HepG2 (cell line): ENCODE measurements at regions not wholly inside any gene's neighbourhood (a gene's known extent, or its start where the extent isn't known, plus 50 kb on each side); places are given as distances from the start of the nearest gene placed in this dataset.

Source experiments
- ATAC-seq: fragments of 200-7000 bp; cut with Tn5 transposase; 3 replicates; pipeline ENCODE4 v1.9.1; 2020; ENCODE audit warnings: mild to moderate bottlenecking, moderate library complexity
- BruUV-seq: library from RNA; stranded (reverse); fragments of 400-500 nt; replicated peaks from 2 replicates; lab custom pipeline; 2021; lab: Mats Ljungman, UMichigan
- CTCF ChIA-PET: fragments of 300-600 bp; formaldehyde crosslinking; extraction: SDS; loops from one replicate; lab custom pipeline; 2021; ENCODE audit warnings: low total read pairs, inconsistent platforms, low intra/inter-chr PET ratio; lab: Yijun Ruan, JAX
- POLR2A ChIA-PET: fragments of 350-600 bp; sonication (Branson Sonifier 250); formaldehyde crosslinking; loops from one replicate; lab custom pipeline; 2020; ENCODE audit warnings: antibody characterized with exemption, inconsistent platforms; lab: Yijun Ruan, JAX
- DNase-seq: peaks from one replicate; pipeline ENCODE4 v3.0.0-alpha.2; 2015; ENCODE audit warnings: low spot score
- FAIRE-seq: peaks from 3 replicates; lab custom pipeline; 2011; peaks lifted over from hg19 to GRCh38; lab: Jason Lieb, UNC
- H2AFZ ChIP-seq: one replicate; pipeline ENCODE4 v1.6.1; 2011; ENCODE audit warnings: low read length, inconsistent platforms
- H3K27ac ChIP-seq: fragments of 300-600 bp; 3 replicates; pipeline ENCODE4 v1.8.0; 2011; ENCODE audit warnings: mixed run types, mild to moderate bottlenecking, mixed read lengths, low read length, inconsistent platforms; ENCODE audit not compliant: insufficient read depth; ENCODE audit errors: extremely low read length
- H3K27me3 ChIP-seq, 2 experiments: fragments of 200-600 bp in 1 of 2; 2 replicates in 1 of 2; 3 replicates in 1 of 2; pipeline versions ENCODE4 v1.6.0 to v1.8.0; 2011; ENCODE audit warnings: low read length in 2 of 2, mild to moderate bottlenecking in 2 of 2, moderate library complexity in 2 of 2, inconsistent platforms in 1 of 2; ENCODE audit not compliant: insufficient read depth in 2 of 2, control insufficient read depth in 1 of 2
- H3K36me3 ChIP-seq, 2 experiments: fragments of 200-600 bp in 1 of 2; replicated peaks in 1 of 2; 2 replicates in 1 of 2; 3 replicates in 1 of 2; pipeline versions ENCODE4 v1.5.1 to v1.8.0; 2011; ENCODE audit warnings: low read length in 2 of 2, inconsistent platforms in 1 of 2; ENCODE audit not compliant: insufficient read depth in 2 of 2, control insufficient read depth in 1 of 2
- H3K4me1 ChIP-seq: 2 replicates; pipeline ENCODE4 v1.5.1; 2012; ENCODE audit warnings: low read length, inconsistent platforms; ENCODE audit not compliant: insufficient read depth
- H3K4me2 ChIP-seq: 2 replicates; pipeline ENCODE4 v1.6.0; 2011; ENCODE audit warnings: low read depth, low read length, inconsistent platforms
- H3K4me3 ChIP-seq, 3 experiments: fragments of 200-600 bp in 1 of 3; sonication (generic), shearing (Covaris generic) in 1 of 3; replicated peaks in 1 of 3; 2 replicates each; pipeline ENCODE4 v1.5.1; 2011 to 2016; ENCODE audit warnings: low read length in 3 of 3, inconsistent platforms in 2 of 3, low read depth in 2 of 3, mild to moderate bottlenecking in 2 of 3, control low read depth in 1 of 3, mixed read lengths in 1 of 3; ENCODE audit not compliant: insufficient read depth in 1 of 3
- H3K79me2 ChIP-seq: one replicate; pipeline ENCODE4 v1.6.1; 2011; ENCODE audit warnings: low read length, inconsistent platforms; ENCODE audit not compliant: insufficient read depth
- H3K9ac ChIP-seq: 2 replicates; pipeline ENCODE4 v1.6.0; 2011; ENCODE audit warnings: mild to moderate bottlenecking, low read depth, low read length, inconsistent platforms; ENCODE audit not compliant: insufficient read depth
- H3K9me3 ChIP-seq: 2 replicates; pipeline ENCODE4 v1.5.1; 2012; ENCODE audit warnings: mild to moderate bottlenecking, low read length
- H4K20me1 ChIP-seq: 2 replicates; pipeline ENCODE4 v1.6.0; 2011; ENCODE audit warnings: inconsistent platforms, mild to moderate bottlenecking, low read length, moderate library complexity; ENCODE audit not compliant: insufficient read depth
- TBX3 ChIP-seq: fragments of 450-650 bp; IDR thresholded peaks from 2 replicates; pipeline ENCODE4 v1.6.1; 2017; ENCODE audit warnings: antibody characterized with exemption, mild to moderate bottlenecking, inconsistent platforms, borderline replicate concordance
- TIGD3 ChIP-seq: sonication (generic); formaldehyde crosslinking; IDR thresholded peaks from 2 replicates; pipeline ENCODE4 v1.5.1; 2020; ENCODE audit warnings: mild to moderate bottlenecking, missing genetic modification reagents, borderline replicate concordance
- ZBTB1 ChIP-seq: sonication (generic); formaldehyde crosslinking; IDR thresholded peaks from 2 replicates; pipeline ENCODE4 v1.4.0; 2020; ENCODE audit warnings: missing genetic modification reagents, borderline replicate concordance
- ZBTB4 ChIP-seq: sonication (generic); formaldehyde crosslinking; IDR thresholded peaks from 2 replicates; pipeline ENCODE4 v1.4.0; 2020; ENCODE audit warnings: missing genetic modification reagents, mild to moderate bottlenecking, borderline replicate concordance
- WGBS: methylation state at CpG from one replicate; pipeline ENCODE4 v1.1.6; 2017; ENCODE audit warnings: low lambda C conversion rate; 5-methylcytosine and 5-hydroxymethylcytosine counted together
- in situ Hi-C: cut with HindIII; loops from 2 replicates; pipeline ENCODE4 v1.10.0; 2017; ENCODE audit warnings: low pct_unique_long_range_greater_than_20kb; ENCODE audit not compliant: extremely low pct_ligation_motif_present
- intact Hi-C: fragments of 100-400 bp; cut with micrococcal nuclease; formaldehyde crosslinking; loops from one replicate; pipeline ENCODE4 v1.10.0; 2022; ENCODE audit not compliant: unreplicated experiment

DNA sequence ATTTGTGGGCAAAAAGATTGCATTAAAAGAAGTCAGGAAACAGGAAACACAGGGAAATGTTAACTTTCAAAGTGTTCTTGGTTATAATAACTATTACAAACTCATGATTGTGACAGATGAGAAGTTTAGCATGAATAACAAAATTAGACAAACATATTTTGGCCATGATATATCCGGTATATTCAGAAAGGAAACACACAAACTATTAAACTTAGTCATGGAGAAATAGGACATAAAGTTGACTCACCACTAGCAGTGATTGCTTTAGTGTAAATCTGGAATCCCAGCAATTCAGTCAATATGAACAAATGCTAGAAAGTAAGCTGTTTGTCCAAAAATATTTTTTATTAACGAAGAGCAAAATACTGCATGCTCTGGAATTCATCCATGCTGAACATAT is 1299.9 kb downstream of the C4orf33 start:
- no peak overlapping the region for H3K4me2 ChIP-seq
- H3K27ac ChIP-seq: no peak overlapping the region
- CTCF ChIA-PET: no interaction called here
- H3K4me3 ChIP-seq: no peak overlapping the region
- ATAC-seq: no peak
- H3K27me3 ChIP-seq: no peaks in the 10 kb centered on the region
- no peak overlapping the region for H2AFZ ChIP-seq
- intact Hi-C loops: no loop called here
- H3K9ac ChIP-seq: no peak overlapping the region
- DNase-seq: no peak
- no TSS peak for BruUV-seq
- TF ChIP-seq ZBTB4 (CRISPR knock-in tag) (no peak), TBX3 (no peak), ZBTB1 (no peak), TIGD3 (CRISPR knock-in tag) (no peak)
- POLR2A ChIA-PET: no interaction called here
- H3K9me3 ChIP-seq: no peaks in the 10 kb centered on the region
- no peaks in the 10 kb centered on the region for H4K20me1 ChIP-seq
- H3K4me1 ChIP-seq: no peaks in the 10 kb centered on the region
- 2% methylated on average over 2 of the region's 2 CpGs for WGBS
- no peaks in the 10 kb centered on the region for H3K36me3 ChIP-seq
- no peaks in the 10 kb centered on the region for H3K79me2 ChIP-seq
- in situ Hi-C loops: no loop called here
- FAIRE-seq: no peak
